Islet of Langerhans (tissue), 1 donor: ENCODE measurements at regions not wholly inside any gene's neighbourhood (a gene's known extent, or its start where the extent isn't known, plus 50 kb on each side); places are given as distances from the start of the nearest gene placed in this dataset.

ENCODE experiments used
- FAIRE-seq: peaks from one replicate; lab custom pipeline; 2011; peaks lifted over from hg19 to GRCh38; lab: Jason Lieb, UNC

DNA sequence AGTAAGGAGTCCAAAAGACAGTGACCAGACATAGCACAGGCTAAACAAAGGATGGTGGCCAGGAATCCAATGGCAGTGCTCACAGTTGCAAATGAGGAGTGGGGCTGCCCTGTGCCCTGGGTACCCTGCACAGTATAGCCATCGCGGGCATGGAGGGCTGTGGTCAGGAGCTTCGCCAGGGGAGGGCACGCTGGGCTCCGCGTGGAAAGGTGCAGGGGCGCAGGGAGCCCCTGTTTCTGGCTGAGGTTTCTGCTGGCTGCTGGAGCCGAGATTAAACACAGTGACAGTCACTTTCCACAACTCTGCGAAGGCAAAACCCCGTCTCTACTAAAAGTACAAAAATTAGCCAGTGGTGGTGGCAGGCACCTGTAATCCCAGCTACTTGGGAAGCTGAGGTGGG is 194.7 kb downstream of the GALR1 start:
- no peak for FAIRE-seq

- no peak for FAIRE-seq
Observed at GRCh38 chr18:77448046-77448445, 198.4 kb downstream of the GALR1 start.

- no peak for FAIRE-seq
Observed at GRCh38 chr18:77455004-77455403, 205.4 kb downstream of the GALR1 start.

DNA sequence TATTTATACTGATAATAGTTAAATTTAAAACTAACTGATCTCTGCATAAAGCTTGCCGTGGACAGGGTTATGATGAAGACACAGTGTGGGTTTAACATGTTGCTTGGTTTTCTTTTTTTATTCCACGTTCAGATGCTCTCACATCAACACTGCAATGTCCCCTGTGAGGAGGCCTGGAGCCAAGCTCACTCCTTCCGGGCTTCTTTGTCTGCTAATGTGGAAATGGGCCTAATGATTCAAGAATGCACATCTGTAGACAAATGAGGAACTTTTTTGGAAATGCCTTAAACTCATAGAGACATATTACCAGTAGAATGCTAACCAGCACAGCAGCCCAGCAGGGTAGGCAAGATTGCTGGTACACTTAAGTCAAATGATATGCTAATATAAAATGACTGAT is 208.0 kb downstream of the GALR1 start:
- FAIRE-seq, result no peak

- FAIRE-seq, result no peak
Observed at GRCh38 chr18:77461062-77461688, 211.5 kb downstream of the GALR1 start.

- no peak for FAIRE-seq
Observed at GRCh38 chr18:77464917-77465316, 215.3 kb downstream of the GALR1 start.

DNA sequence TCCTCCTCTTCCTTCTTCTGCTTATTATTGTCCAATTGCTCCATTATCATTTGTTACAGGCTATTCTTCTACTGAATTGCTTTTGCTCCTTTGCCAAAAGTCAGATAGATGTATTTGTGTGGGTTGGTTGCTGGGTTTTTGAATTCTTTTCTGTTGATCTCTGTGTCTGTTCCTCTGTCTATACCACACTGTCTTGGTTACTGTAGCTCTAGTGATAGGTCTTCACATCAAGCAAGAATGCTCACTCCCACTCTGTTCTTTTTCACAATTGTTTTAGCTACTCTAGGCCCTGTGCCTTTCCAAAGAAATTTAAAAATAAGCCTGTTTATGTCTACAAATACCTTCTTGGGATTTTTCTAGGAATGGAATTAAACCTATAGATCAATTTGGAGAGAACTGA is 217.2 kb downstream of the GALR1 start:
- FAIRE-seq, result no peak

- FAIRE-seq, result no peak
Observed at GRCh38 chr18:77469131-77469530, 219.5 kb downstream of the GALR1 start.

DNA sequence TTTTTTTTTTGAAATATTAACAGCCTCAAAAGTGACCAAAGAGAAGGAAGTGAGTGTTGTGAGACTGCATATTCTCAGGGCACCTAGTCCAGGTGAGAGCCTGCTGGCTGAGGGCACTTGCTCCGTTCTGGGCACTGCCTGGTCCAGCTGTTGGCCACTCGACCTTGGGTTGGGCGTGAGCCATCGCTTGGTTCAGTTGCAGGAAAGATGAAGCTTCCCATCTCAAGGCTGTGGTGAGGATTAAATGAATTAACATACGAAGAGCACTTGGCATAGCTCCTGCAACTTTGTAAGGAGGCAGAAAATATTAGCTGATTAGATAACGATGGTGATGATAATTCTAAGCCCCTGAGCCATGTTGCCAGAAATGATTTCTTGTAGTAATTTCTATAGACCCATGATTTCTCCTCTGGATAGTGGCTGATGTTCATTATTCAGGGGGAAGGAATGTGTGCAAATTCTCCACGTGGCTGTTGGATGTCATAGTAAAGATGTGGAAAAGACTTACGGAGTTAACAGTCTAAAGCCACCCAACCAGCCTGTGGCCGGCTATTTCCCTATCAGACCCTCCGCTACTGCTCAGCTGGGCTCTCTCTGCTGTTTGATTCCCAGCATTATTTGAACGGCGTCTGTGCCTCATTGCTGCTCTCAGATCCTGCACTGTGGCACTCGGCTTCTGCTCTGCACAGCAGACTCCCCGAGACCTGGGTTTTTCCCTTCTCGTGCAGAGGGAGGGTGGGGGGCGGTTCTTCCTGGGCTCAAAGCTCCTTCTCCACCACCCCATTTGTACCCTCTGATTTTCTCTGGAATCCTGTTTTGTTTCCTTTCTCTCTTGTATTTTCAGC is 221.1 kb downstream of the GALR1 start:
- FAIRE-seq, result no peak

GRCh38 chr18:77472509-77472908 is 222.9 kb downstream of the GALR1 start:
- no peak for FAIRE-seq

DNA sequence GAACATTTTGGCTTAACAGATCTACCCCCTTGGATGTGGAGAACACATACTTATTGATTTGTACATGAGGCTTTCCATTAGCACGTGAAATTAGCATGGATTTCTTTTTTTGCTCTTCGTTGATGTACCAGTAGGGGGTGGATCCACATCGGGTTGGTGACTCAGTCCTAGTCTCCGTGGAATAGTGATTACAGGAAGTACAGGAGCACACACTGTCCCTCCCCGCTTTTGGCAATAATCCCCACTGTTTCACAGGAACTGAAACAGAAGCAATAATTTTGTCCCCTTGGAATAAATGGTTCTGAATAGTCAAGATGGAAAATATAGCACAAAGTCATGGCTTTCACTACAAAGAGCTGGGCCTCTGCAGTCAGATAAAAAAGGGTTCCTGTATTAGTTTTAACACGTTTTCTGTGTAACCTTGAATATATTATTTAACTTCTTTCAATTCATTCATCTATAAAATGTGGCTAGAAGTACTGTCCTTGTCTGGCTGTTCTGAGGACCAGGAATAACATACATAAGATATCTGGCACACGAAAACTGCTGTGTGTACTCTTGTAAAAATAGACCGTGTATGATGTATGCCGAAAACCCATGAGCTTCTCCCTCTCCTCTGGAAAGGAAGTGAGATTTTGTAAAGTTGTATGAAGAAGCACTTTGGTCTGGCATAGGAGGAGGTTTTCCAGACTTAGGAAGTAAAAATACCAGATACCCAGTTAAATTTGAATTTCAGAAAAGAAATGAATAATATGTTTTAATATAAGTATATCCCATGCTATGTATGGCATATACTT is 229.2 kb downstream of the GALR1 start:
- FAIRE-seq, result no peak

DNA sequence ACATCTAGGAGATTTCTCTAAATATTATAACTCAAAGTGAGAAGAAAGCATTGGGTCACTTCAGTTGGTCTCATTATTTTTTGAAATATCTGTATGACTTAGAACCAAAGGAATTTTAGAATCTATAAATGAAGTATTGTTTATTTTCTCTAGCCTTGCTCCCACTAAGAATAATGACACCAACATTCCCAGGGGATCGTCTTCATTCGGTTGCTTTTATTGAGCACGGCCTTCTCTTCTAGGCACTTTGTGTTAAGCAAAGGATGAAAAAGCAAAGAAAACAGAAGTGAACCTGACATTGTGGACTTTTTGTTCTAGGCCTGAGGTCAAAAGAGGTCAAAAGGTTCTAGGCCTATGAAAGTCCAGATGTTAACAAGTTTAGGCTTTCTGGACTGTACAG is 231.9 kb downstream of the GALR1 start:
- FAIRE-seq, result no peak

DNA sequence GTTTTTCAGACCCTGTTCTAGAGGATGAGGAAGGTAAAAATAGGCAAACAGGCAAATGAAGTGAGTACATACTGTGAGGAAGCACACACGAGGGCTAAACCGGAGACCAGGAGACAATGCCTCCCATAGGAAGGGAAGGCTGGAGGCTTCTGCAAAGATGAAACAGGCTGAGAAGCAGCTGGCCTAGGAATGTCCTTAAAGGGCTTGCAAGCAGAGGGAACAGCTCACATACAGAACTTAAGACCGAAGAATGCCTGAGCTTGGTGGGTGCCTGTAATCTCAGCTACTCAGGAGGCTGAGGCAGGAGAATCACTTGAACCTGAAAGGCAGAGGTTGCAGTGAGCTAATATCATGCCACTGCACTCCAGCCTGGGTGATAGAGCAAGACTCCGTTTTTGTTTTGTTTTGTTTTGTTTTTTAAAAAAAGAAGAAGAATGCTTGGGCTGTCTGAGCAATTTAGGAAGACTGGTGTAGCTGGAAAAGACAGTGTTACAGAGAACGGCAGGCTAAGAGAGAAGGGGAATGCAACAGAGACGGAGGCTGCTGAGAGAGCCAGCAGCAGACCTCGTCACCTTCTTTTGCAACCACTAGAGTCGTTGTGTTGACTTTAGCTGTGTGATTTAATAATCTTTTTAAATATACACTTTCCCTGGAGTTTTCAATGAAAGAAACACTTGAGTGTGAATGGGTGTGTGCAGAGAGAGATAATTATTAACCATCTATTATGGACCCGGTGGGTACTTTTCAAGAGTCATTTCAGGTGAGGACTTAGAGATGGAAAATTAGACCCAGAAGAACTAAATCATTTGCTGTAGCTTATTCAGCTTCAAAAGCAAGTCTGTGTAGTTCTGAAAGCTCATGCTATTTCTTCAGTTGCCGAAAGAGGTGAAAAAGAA is 232.8 kb downstream of the GALR1 start:
- FAIRE-seq, result no peak

GRCh38 chr18:77486985-77487384 is 237.3 kb downstream of the GALR1 start:
- FAIRE-seq, result no peak

DNA sequence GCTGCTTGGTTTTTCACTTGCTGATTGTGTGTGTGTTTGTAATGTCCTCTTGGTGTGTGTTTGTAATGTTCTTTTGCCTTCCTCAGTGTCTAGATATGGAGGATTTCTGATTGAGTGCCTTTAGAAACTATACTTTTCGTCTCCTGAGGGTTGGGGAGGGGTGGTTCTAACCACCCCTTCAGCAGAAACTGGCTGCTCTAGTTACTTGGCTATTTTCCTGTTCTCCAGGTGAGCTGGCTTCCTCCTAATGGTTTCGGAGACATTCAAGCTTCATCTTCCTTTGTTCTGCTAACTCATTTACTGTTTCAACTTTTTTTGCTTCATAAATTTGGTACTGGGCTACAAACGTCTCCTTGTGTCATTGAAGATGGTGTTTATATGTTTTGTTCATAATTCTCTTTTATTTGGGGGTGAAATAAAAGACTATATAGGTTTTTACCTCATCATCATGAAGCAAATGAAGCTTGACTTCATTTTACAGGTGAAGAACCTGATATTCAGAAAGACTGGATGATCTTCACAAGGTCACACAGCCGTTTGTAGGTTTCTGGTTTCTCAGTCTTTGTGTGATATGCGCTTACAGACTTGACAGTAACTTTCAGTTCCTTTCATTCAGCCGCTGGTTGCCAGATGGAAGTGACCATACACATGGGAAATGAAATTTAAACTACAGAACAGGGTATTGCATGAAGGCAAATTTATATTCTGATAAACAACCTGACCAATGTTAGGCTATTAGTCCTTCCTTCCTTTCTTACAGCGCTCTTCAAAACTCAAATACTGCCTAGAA is 238.5 kb downstream of the GALR1 start:
- FAIRE-seq, result no peak

DNA sequence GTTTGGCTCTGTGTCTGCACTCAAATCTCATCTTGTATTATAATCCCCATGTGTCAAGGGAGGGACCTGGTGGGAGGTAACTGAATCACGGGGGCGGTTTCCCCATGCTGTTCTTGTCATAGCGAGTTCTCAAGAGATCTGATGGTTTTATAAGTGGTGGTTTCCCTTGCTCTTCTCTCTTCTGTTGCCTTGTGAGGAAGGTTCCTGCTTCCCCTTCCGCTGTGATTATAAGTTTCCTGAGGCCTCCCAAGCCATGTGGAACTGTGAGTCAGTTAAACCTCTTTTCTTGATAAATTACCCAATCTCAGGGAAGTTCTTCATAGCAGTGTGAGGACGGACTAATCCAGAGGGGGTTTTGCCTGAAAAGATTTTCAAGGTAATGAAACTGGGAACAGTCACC is 245.4 kb downstream of the GALR1 start:
- no peak for FAIRE-seq

- FAIRE-seq, result no peak
Observed at GRCh38 chr18:77495982-77496690, 246.5 kb downstream of the GALR1 start.

GRCh38 chr18:77501266-77501665 is 251.6 kb downstream of the GALR1 start:
- no peak for FAIRE-seq

GRCh38 chr18:77505499-77505898 is 255.9 kb downstream of the GALR1 start:
- FAIRE-seq, result no peak

DNA sequence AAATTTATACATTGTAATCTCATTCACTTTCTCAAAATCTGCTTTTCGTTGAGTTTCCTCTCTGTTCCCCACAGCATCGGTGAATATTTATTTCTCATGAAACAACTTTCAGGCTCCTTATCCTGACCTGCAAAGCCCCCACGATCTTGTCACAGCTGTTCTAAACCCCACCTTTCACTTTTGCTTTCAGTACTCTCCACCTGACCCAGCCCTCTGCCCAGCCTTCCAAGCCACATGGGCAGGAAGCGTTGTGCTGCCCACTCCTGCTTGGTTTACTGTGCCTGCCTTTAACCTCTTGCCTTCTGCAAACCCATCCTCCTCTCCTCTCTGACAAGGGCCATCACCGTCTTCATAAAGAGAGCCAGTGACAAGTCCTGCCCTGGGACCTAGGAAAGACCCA is 262.5 kb downstream of the GALR1 start:
- no peak for FAIRE-seq

DNA sequence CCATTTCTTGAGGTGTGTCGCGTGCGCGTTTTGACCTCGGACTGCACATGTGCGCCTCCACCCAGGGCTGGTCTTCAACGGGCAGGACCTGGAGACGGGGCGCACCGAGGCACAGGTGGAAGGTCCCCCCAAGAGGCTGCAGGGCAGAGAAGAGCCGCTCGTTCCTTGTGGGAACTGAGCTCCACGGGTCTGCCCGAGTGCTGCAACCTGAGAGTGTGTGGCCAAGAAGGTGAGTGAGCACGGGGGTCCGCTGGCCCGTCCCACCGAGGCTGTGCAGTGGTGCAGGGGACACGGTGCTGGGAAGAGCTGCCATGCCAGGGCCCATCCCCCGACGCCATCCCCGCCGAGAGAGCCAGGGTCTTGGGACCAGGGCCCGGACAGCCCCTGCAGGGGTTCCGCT is 268.3 kb downstream of the GALR1 start:
- FAIRE-seq, result no peak
